ENCODE measurements at regions not wholly inside any gene's neighbourhood (a gene's known extent, or its start where the extent isn't known, plus 50 kb on each side); places are given as distances from the start of the nearest gene placed in this dataset.

DNA sequence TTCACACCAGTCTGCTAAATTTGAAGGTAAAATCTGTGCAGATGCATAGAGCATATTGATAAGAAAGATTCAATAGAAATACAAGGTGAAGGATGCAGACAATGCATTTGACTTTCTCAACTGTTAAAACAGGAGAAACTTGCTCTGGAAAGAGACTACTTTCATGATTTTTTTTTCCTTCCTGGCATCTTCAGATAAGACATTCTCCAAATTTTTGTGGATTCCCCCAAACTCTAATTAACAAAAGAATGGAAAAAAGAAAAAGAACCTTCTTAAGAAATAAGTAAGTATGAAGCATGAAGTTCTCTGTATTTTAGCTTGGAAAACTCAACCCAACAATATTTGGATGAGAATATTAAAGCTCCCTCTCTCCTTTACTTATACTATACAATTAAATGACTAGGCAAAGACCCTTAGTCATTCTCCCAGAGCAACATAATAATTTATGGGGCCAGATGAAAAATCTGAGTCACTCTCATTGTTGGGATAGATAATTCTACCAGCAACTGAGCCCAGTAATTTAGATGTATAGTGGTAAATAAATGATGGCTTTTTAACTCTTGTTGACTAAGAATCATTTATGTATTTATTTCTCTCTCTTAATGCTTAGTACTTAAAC is 298.7 kb upstream of the COL3A1 start:
- TF ChIP-seq, protein P1, sequence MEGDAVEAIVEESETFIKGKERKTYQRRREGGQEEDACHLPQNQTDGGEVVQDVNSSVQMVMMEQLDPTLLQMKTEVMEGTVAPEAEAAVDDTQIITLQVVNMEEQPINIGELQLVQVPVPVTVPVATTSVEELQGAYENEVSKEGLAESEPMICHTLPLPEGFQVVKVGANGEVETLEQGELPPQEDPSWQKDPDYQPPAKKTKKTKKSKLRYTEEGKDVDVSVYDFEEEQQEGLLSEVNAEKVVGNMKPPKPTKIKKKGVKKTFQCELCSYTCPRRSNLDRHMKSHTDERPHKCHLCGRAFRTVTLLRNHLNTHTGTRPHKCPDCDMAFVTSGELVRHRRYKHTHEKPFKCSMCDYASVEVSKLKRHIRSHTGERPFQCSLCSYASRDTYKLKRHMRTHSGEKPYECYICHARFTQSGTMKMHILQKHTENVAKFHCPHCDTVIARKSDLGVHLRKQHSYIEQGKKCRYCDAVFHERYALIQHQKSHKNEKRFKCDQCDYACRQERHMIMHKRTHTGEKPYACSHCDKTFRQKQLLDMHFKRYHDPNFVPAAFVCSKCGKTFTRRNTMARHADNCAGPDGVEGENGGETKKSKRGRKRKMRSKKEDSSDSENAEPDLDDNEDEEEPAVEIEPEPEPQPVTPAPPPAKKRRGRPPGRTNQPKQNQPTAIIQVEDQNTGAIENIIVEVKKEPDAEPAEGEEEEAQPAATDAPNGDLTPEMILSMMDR (IDR thresholded peaks at IDR 0.05), result no peak
- no peaks in the 10 kb centered on the region for H3K36me3 ChIP-seq
- H3K27ac ChIP-seq, result no peak overlapping the region
- no peaks in the 10 kb centered on the region for H3K9me3 ChIP-seq
- no peaks in the 10 kb centered on the region for H3K4me1 ChIP-seq (ENCODE audit: insufficient read depth)
- DNase-seq, result no peak
- no peak overlapping the region for H3K4me3 ChIP-seq
- H3K27me3 ChIP-seq, result no peaks in the 10 kb centered on the region
- intact Hi-C loops (cut with DNase I), result no loop called here

GRCh38 chr2:188676010-188676400 is 298.2 kb upstream of the COL3A1 start:
- H3K4me1 ChIP-seq (ENCODE audit: insufficient read depth), result no peaks in the 10 kb centered on the region
- intact Hi-C loops (cut with DNase I), result no loop called here
- H3K4me3 ChIP-seq, result no peak overlapping the region
- TF ChIP-seq, protein P1 (IDR thresholded peaks at IDR 0.05), result no peak
- TF ChIP-seq POLR2A (IDR thresholded peaks at IDR 0.05) (no peak), EP300 (IDR thresholded peaks at IDR 0.05) (no peak)
- no peaks in the 10 kb centered on the region for H3K9me3 ChIP-seq
- H3K36me3 ChIP-seq, result no peaks in the 10 kb centered on the region
- H3K27ac ChIP-seq, result no peak overlapping the region
- WGBS, 3 donors, result 94 to 100% (median 97%) methylated on average over 1 of the region's 1 CpG
- DNase-seq, result no peak
- H3K27me3 ChIP-seq, result no peaks in the 10 kb centered on the region

- H3K9me3 ChIP-seq, result no peaks in the 10 kb centered on the region
- H3K36me3 ChIP-seq, result no peaks in the 10 kb centered on the region
- intact Hi-C loops (cut with DNase I), result no loop called here
- TF ChIP-seq, protein P1 (IDR thresholded peaks at IDR 0.05), result no peak
- TF ChIP-seq POLR2A (IDR thresholded peaks at IDR 0.05), result no peak
- TF ChIP-seq EP300 (IDR thresholded peaks at IDR 0.05), result no peak
- no peaks in the 10 kb centered on the region for H3K4me1 ChIP-seq (ENCODE audit: insufficient read depth)
- no peaks in the 10 kb centered on the region for H3K27me3 ChIP-seq
- no peak overlapping the region for H3K4me3 ChIP-seq
- H3K27ac ChIP-seq, result no peak overlapping the region
- DNase-seq, result no peak
Observed at GRCh38 chr2:188677142-188677541, 297.0 kb upstream of the COL3A1 start.

DNA sequence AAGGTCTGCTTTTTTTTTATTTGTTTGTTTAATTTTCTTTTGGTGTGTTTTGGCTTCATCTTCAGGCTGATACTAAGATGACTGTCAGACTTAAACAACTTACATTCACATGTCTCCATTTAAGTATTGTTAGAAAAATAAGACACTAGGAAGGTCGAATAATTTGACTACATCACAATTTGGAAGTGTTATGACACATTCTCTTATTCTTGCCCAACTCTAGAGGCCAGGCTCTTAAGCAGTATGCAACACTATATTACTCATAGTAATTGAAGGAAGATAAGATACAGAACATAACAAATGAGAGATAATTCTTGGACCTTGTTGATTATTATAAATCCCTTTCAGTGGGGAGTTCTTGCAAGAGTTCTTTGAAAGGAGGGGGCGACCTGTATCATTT is 295.3 kb upstream of the COL3A1 start:
- Histone ChIP-seq H3K27me3 (no peaks in the 10 kb centered on the region), H3K9me3 (no peaks in the 10 kb centered on the region), H3K4me3 (no peak overlapping the region), H3K27ac (no peak overlapping the region), H3K36me3 (no peaks in the 10 kb centered on the region), H3K4me1 (ENCODE audit: insufficient read depth) (no peaks in the 10 kb centered on the region)
- intact Hi-C loops (cut with DNase I), result no loop called here
- 52 to 54% (median 53%) methylated on average over 2 of the region's 2 CpGs for whole genome bisulfite sequencing, 3 donors
- no peak for TF ChIP-seq EP300 (IDR thresholded peaks at IDR 0.05)
- no peak for TF ChIP-seq POLR2A (IDR thresholded peaks at IDR 0.05)
- TF ChIP-seq, protein P1 (IDR thresholded peaks at IDR 0.05), result no peak
- DNase-seq, result no peak

GRCh38 chr2:188682838-188683237 is 291.3 kb upstream of the COL3A1 start:
- Histone ChIP-seq H3K27ac (no peak overlapping the region), H3K9me3 (no peaks in the 10 kb centered on the region), H3K27me3 (no peaks in the 10 kb centered on the region), H3K36me3 (no peaks in the 10 kb centered on the region), H3K4me1 (ENCODE audit: insufficient read depth) (no peaks in the 10 kb centered on the region), H3K4me3 (no peak overlapping the region)
- intact Hi-C loops (cut with DNase I), result no loop called here
- DNase-seq, result no peak
- TF ChIP-seq POLR2A (IDR thresholded peaks at IDR 0.05) (no peak), EP300 (IDR thresholded peaks at IDR 0.05) (no peak)
- TF ChIP-seq, protein P1 (IDR thresholded peaks at IDR 0.05), result no peak
- WGBS, 3 donors, result 63 to 70% (median 68%) methylated on average over 1 of the region's 1 CpG

All from ovary (tissue), 7 donors.